B cell (primary cell): ENCODE measurements at regions not wholly inside any gene's neighbourhood (a gene's known extent, or its start where the extent isn't known, plus 50 kb on each side); places are given as distances from the start of the nearest gene placed in this dataset.

ENCODE experiments used
- ATAC-seq: fragments of 200-7000 bp; cut with Tn5 transposase; one replicate; pipeline ENCODE4 v1.10.0; 2021; ENCODE audit warnings: low read depth, mild to moderate bottlenecking, moderate number of reproducible peaks, moderate library complexity
- CTCF ChIA-PET: fragments of 350-600 bp; sonication (Branson Sonifier 250); formaldehyde crosslinking; loops from one replicate; lab custom pipeline; 2021; ENCODE audit warnings: antibody characterized with exemption, inconsistent platforms; lab: Charles Lee
- POLR2A ChIA-PET: fragments of 350-600 bp; sonication (Branson Sonifier 250); formaldehyde crosslinking; loops from one replicate; lab custom pipeline; 2021; ENCODE audit warnings: antibody characterized with exemption; lab: Charles Lee
- DNase-seq: peaks from one replicate; pipeline ENCODE4 v3.0.0; 2013
- H2AFZ ChIP-seq: 2 replicates; pipeline ENCODE4 v1.6.1; 2012; ENCODE audit warnings: mild to moderate bottlenecking, low read depth, low read length; ENCODE audit not compliant: insufficient read depth, poor library complexity, severe bottlenecking
- H3K27ac ChIP-seq, 2 donors: 1 replicate in 1 of 2; 2 replicates in 1 of 2; pipeline ENCODE4 v1.5.1; 2012 to 2013; ENCODE audit warnings: low read length in 2 of 2, mild to moderate bottlenecking in 2 of 2, moderate library complexity in 1 of 2
- H3K27me3 ChIP-seq, 4 experiments: fragments of 200-600 bp in 1 of 4; sonication (generic) in 1 of 4; replicated peaks in 1 of 4; 1 replicate in 2 of 4; 2 replicates in 2 of 4; pipeline versions ENCODE4 v1.6.1 to v1.7.0; 2013 to 2016; ENCODE audit warnings: low read length in 3 of 4, mild to moderate bottlenecking in 2 of 4, mixed read lengths in 1 of 4, moderate library complexity in 1 of 4; ENCODE audit not compliant: insufficient read depth in 4 of 4, control insufficient read depth in 3 of 4; ENCODE audit errors: control extremely low read depth in 1 of 4
- H3K36me3 ChIP-seq, 2 experiments: replicated peaks in 1 of 2; 1 replicate in 1 of 2; 2 replicates in 1 of 2; pipeline versions ENCODE4 v1.6.1 to v1.7.1; 2013; ENCODE audit warnings: low read length in 1 of 2; ENCODE audit not compliant: insufficient read depth in 2 of 2, control insufficient read depth in 1 of 2; ENCODE audit errors: control extremely low read depth in 1 of 2, extremely low read depth in 1 of 2
- H3K4me1 ChIP-seq, 2 donors: fragments of 200-600 bp in 1 of 2; sonication (generic) in 1 of 2; 1 replicate in 1 of 2; 2 replicates in 1 of 2; pipeline versions ENCODE4 v1.5.1 to v1.6.1; 2013 to 2017; ENCODE audit warnings: low read length in 2 of 2; ENCODE audit not compliant: control insufficient read depth in 2 of 2, insufficient read depth in 2 of 2
- H3K4me2 ChIP-seq: replicated peaks from 2 replicates; pipeline ENCODE3; 2012; ENCODE audit warnings: mild to moderate bottlenecking, low read depth, low read length; ENCODE audit not compliant: poor library complexity, severe bottlenecking
- H3K4me3 ChIP-seq, 5 experiments: fragments of 200-600 bp in 1 of 5; sonication (generic) in 1 of 5; 1 replicate in 3 of 5; 2 replicates in 2 of 5; pipeline versions ENCODE4 v1.5.1 to v1.7.0; 2011 to 2016; ENCODE audit warnings: low read length in 4 of 5, mild to moderate bottlenecking in 4 of 5, low read depth in 2 of 5, control low read depth in 1 of 5, moderate library complexity in 1 of 5; ENCODE audit not compliant: insufficient read depth in 1 of 5; ENCODE audit errors: control extremely low read depth in 1 of 5, extremely low read depth in 1 of 5
- H3K79me2 ChIP-seq: fragments of 200-600 bp; sonication (generic); one replicate; pipeline ENCODE4 v1.6.0; 2016; ENCODE audit warnings: low read length; ENCODE audit not compliant: control insufficient read depth, insufficient read depth
- H3K9ac ChIP-seq: fragments of 200-600 bp; sonication (generic); 2 replicates; pipeline ENCODE4 v1.6.1; 2017; ENCODE audit warnings: mild to moderate bottlenecking, low read length, moderate library complexity
- H3K9me3 ChIP-seq, 3 donors: one replicate each; pipeline versions ENCODE4 v1.6.1 to v1.7.1; 2013; ENCODE audit warnings: low read length in 2 of 3; ENCODE audit not compliant: control insufficient read depth in 2 of 3, insufficient read depth in 1 of 3; ENCODE audit errors: control extremely low read depth in 1 of 3
- H4K20me1 ChIP-seq: 2 replicates; pipeline ENCODE4 v1.6.0; 2012; ENCODE audit warnings: mild to moderate bottlenecking, low read length; ENCODE audit not compliant: insufficient read depth, control insufficient read depth, poor library complexity, severe bottlenecking
- H3K27ac Mint-ChIP-seq: one replicate; pipeline ENCODE4 v1.8.0; 2021; ENCODE audit warnings: mixed read lengths
- H3K27me3 Mint-ChIP-seq: one replicate; pipeline ENCODE4 v1.8.0; 2021; ENCODE audit warnings: mixed read lengths
- H3K4me1 Mint-ChIP-seq: one replicate; pipeline ENCODE4 v1.8.0; 2021; ENCODE audit warnings: mixed read lengths
- H3K4me3 Mint-ChIP-seq: one replicate; pipeline ENCODE4 v1.8.0; 2021; ENCODE audit warnings: mixed read lengths
- H3K9me3 Mint-ChIP-seq: one replicate; pipeline ENCODE4 v1.8.0; 2022; ENCODE audit warnings: mixed read lengths; ENCODE audit not compliant: insufficient read depth
- CTCF ChIP-seq: fragments of 200-600 bp; IDR thresholded peaks from one replicate; pipeline ENCODE4 v1.8.0; 2022; ENCODE audit warnings: antibody characterized with exemption, mild to moderate bottlenecking
- EZH2 ChIP-seq: IDR thresholded peaks from 2 replicates; pipeline ENCODE4 v1.6.1; 2012; ENCODE audit warnings: borderline replicate concordance, low read depth, mild to moderate bottlenecking, moderate library complexity, low read length; ENCODE audit not compliant: insufficient read depth, poor library complexity, severe bottlenecking
- WGBS: methylation state at CpG from one replicate; pipeline ENCODE4 v1.1.5; 2013; ENCODE audit warnings: missing lambda C conversion rate; ENCODE audit not compliant: insufficient coverage; 5-methylcytosine and 5-hydroxymethylcytosine counted together
- intact Hi-C: fragments of 100-400 bp; cut with micrococcal nuclease; formaldehyde crosslinking; loops from one replicate; pipeline ENCODE4 v1.10.0; 2022

GRCh38 chr3:162072656-162073164 lies 576.1 kb downstream of the OTOL1 start:
- Mint-ChIP-seq H3K27me3 (no peaks in the 10 kb centered on the region), H3K9me3 (peaks cover 2% of the 10 kb centered on the region), H3K4me1 (no peaks in the 10 kb centered on the region), H3K4me3 (no peak overlapping the region), H3K27ac (no peak overlapping the region)
- ChIA-PET CTCF (no interaction called here), POLR2A (no interaction called here)
- Histone ChIP-seq H3K9ac (no peak overlapping the region), H2AFZ (no peak overlapping the region), H3K9me3 (no peaks in the 10 kb centered on the region), H3K4me2 (no peak overlapping the region), H4K20me1 (no peaks in the 10 kb centered on the region), H3K4me3 (no peak overlapping the region), H3K79me2 (no peaks in the 10 kb centered on the region), H3K4me1 (no peaks in the 10 kb centered on the region), H3K27me3 (no peaks in the 10 kb centered on the region), H3K27ac (no peak overlapping the region), H3K36me3 (no peaks in the 10 kb centered on the region)
- ATAC-seq (no peak), DNase-seq (no peak)
- 86% methylated on average over 1 of the region's 2 CpGs for WGBS
- intact Hi-C loops, result no loop called here
- TF ChIP-seq CTCF, result no peak
- TF ChIP-seq EZH2, result no peak

DNA sequence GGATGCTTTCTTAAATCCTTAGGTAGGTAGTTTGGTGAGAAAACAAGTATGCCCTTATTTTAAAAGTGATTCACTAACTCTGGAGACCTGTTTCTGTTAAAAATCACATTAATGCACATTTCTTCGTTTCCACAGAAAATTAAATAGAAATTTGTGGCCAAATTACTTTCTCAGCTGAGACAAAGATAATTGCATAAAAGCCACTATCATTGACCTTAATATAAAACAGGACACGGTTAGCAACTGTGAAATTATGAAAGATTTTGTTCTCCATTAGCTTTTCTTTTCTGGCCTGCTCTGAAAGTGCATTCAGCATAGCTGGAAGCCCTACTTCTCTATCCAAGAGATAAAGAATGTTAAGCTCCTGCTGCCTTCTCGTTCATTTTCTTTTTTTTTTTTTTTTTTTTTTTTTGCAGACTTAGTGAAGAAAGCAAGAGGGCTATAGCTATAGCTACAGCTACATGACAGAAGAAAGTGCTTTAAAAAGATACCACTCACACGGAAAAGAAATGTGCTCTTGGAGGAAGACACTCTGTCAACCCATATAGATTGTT lies 576.9 kb downstream of the OTOL1 start:
- ATAC-seq (no peak), DNase-seq (no peak)
- Mint-ChIP-seq H3K27ac (no peak overlapping the region), H3K9me3 (peaks cover 4% of the 10 kb centered on the region), H3K27me3 (no peaks in the 10 kb centered on the region), H3K4me3 (no peak overlapping the region), H3K4me1 (no peaks in the 10 kb centered on the region)
- Histone ChIP-seq H3K4me2 (no peak overlapping the region), H3K27ac (no peak overlapping the region), H3K9me3 (no peaks in the 10 kb centered on the region), H4K20me1 (no peaks in the 10 kb centered on the region), H3K79me2 (no peaks in the 10 kb centered on the region), H3K4me1 (no peaks in the 10 kb centered on the region), H3K36me3 (no peaks in the 10 kb centered on the region), H3K27me3 (no peaks in the 10 kb centered on the region), H3K4me3 (no peak overlapping the region), H3K9ac (no peak overlapping the region), H2AFZ (no peak overlapping the region)
- intact Hi-C loops, result no loop called here
- WGBS, result no CpG with 5 or more reads among the region's 4 CpGs
- TF ChIP-seq CTCF (no peak), EZH2 (no peak)
- ChIA-PET CTCF (no interaction called here), POLR2A (no interaction called here)
